ENCODE measurements at regions not wholly inside any gene's neighbourhood (a gene's known extent, or its start where the extent isn't known, plus 50 kb on each side); places are given as distances from the start of the nearest gene placed in this dataset.

DNA sequence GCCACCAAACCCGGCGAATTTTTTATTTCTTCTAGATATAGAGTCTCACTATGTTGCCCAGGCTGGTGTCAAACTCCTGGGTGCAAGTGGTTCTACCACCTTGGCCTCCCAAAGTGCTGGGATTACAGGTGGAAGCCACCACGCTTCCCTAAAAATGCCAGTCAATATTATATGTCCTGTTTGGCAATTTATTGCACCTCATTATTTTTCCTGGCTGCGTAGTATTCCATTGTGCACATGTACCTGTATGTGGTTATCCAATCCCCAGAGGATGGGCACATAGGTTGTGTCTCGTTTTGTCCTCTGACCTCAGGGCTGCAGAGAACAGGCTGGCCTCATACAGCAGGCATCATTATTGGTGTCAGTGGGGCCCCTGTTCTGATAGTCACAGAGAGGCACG, 181.7 kb downstream of the C9orf50 start:
- ChIA-PET CTCF (no interaction called here), POLR2A (ENCODE audit: low non-redundant PET) (no interaction called here)
- Histone ChIP-seq H3K4me1 (ENCODE audit: insufficient read depth, low read length, poor library complexity, severe bottlenecking) (peaks cover 21% of the 10 kb centered on the region), H3K9me3 (ENCODE audit: low read depth, low read length, poor library complexity, severe bottlenecking) (no peaks in the 10 kb centered on the region), H3K36me3 (ENCODE audit: insufficient read depth, low read length, poor library complexity, severe bottlenecking) (no peaks in the 10 kb centered on the region), H3K27me3 (replicated peaks; ENCODE audit: insufficient read depth, low read depth, low read length, poor library complexity) (no peaks in the 10 kb centered on the region), H3K27ac (ENCODE audit: low read depth, low read length, poor library complexity, severe bottlenecking) (no peak overlapping the region), H3K4me3 (ENCODE audit: low read depth, low read length, poor library complexity, severe bottlenecking) (no peak overlapping the region)
- TF ChIP-seq, protein P1, sequence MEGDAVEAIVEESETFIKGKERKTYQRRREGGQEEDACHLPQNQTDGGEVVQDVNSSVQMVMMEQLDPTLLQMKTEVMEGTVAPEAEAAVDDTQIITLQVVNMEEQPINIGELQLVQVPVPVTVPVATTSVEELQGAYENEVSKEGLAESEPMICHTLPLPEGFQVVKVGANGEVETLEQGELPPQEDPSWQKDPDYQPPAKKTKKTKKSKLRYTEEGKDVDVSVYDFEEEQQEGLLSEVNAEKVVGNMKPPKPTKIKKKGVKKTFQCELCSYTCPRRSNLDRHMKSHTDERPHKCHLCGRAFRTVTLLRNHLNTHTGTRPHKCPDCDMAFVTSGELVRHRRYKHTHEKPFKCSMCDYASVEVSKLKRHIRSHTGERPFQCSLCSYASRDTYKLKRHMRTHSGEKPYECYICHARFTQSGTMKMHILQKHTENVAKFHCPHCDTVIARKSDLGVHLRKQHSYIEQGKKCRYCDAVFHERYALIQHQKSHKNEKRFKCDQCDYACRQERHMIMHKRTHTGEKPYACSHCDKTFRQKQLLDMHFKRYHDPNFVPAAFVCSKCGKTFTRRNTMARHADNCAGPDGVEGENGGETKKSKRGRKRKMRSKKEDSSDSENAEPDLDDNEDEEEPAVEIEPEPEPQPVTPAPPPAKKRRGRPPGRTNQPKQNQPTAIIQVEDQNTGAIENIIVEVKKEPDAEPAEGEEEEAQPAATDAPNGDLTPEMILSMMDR (conservative IDR thresholded peaks at IDR 0.05; ENCODE audit: low read depth, low read length): no peak
- TF ChIP-seq EZH2 (IDR thresholded peaks at IDR 0.05; ENCODE audit: borderline replicate concordance, low read depth, low read length, poor library complexity, severe bottlenecking): no peak
- BruUV-seq (replicated peaks): no TSS peak
- intact Hi-C loops (cut with micrococcal nuclease; ENCODE audit: unreplicated experiment): no loop called here
- no peak for DNase-seq (ENCODE audit: low spot score)

GRCh38 chr9:129437626-129438323, 183.1 kb downstream of the C9orf50 start:
- CTCF ChIA-PET: interaction anchor here (1.2 kb wide), 1 partner anchor 263 kb away, joined by 3 read pairs; no protein-coding TSS in a partner anchor
- no TSS peak for BruUV-seq (replicated peaks)
- Histone ChIP-seq H3K4me1 (ENCODE audit: insufficient read depth, low read length, poor library complexity, severe bottlenecking) (peaks cover 21% of the 10 kb centered on the region), H3K4me3 (ENCODE audit: low read depth, low read length, poor library complexity, severe bottlenecking) (peak overlapping the region; percentile 55), H3K9me3 (ENCODE audit: low read depth, low read length, poor library complexity, severe bottlenecking) (no peaks in the 10 kb centered on the region), H3K27ac (ENCODE audit: low read depth, low read length, poor library complexity, severe bottlenecking) (peak overlapping the region; percentile 28), H3K36me3 (ENCODE audit: insufficient read depth, low read length, poor library complexity, severe bottlenecking) (no peaks in the 10 kb centered on the region), H3K27me3 (replicated peaks; ENCODE audit: insufficient read depth, low read depth, low read length, poor library complexity) (no peaks in the 10 kb centered on the region)
- POLR2A ChIA-PET (ENCODE audit: low non-redundant PET): no interaction called here
- intact Hi-C loops (cut with micrococcal nuclease; ENCODE audit: unreplicated experiment): no loop called here
- TF ChIP-seq, protein P1 (conservative IDR thresholded peaks at IDR 0.05; ENCODE audit: low read depth, low read length): no peak
- no peak for TF ChIP-seq EZH2 (IDR thresholded peaks at IDR 0.05; ENCODE audit: borderline replicate concordance, low read depth, low read length, poor library complexity, severe bottlenecking)
- no peak for DNase-seq (ENCODE audit: low spot score)

GRCh38 chr9:129436751-129437625, 183.9 kb downstream of the C9orf50 start:
- DNase-seq (ENCODE audit: low spot score): peak; percentile 67
- Histone ChIP-seq H3K4me3 (ENCODE audit: low read depth, low read length, poor library complexity, severe bottlenecking) (peak overlapping the region; percentile 55), H3K4me1 (ENCODE audit: insufficient read depth, low read length, poor library complexity, severe bottlenecking) (peaks cover 21% of the 10 kb centered on the region), H3K27ac (ENCODE audit: low read depth, low read length, poor library complexity, severe bottlenecking) (peak overlapping the region; percentile 28), H3K9me3 (ENCODE audit: low read depth, low read length, poor library complexity, severe bottlenecking) (no peaks in the 10 kb centered on the region), H3K36me3 (ENCODE audit: insufficient read depth, low read length, poor library complexity, severe bottlenecking) (no peaks in the 10 kb centered on the region), H3K27me3 (replicated peaks; ENCODE audit: insufficient read depth, low read depth, low read length, poor library complexity) (no peaks in the 10 kb centered on the region)
- no TSS peak for BruUV-seq (replicated peaks)
- ChIA-PET POLR2A (ENCODE audit: low non-redundant PET) (interaction anchor here (0.6 kb wide), 2 partner anchors 53 to 112 kb away, joined by 4 read pairs; no protein-coding TSS in a partner anchor), CTCF (interaction anchor here (0.6 to 1.2 kb wide), 2 partner anchors 263 to 302 kb away, joined by 3 to 4 read pairs; no protein-coding TSS in a partner anchor)
- intact Hi-C loops (cut with micrococcal nuclease; ENCODE audit: unreplicated experiment): no loop called here
- TF ChIP-seq EZH2 (IDR thresholded peaks at IDR 0.05; ENCODE audit: borderline replicate concordance, low read depth, low read length, poor library complexity, severe bottlenecking): no peak
- TF ChIP-seq, protein P1 (conservative IDR thresholded peaks at IDR 0.05; ENCODE audit: low read depth, low read length): no peak
